Spleen (tissue), 11 donors: ENCODE measurements at regions not wholly inside any gene's neighbourhood (a gene's known extent, or its start where the extent isn't known, plus 50 kb on each side); places are given as distances from the start of the nearest gene placed in this dataset.

ENCODE experiments used
- DNase-seq: peaks from one replicate; pipeline ENCODE4 v3.0.0-alpha.2; 2020
- H3K27ac ChIP-seq, 8 donors: fragments of 200-600 bp; sonication (generic) in 7 of 8; 1 replicate in 4 of 8; 2 replicates in 4 of 8; pipeline versions ENCODE4 v1.5.0 to v1.8.0; 2016 to 2021; ENCODE audit warnings: inconsistent platforms in 4 of 8, mild to moderate bottlenecking in 4 of 8, moderate library complexity in 1 of 8
- H3K27me3 ChIP-seq, 7 donors: fragments of 200-600 bp; sonication (generic) in 6 of 7; replicated peaks in 1 of 7; 1 replicate in 4 of 7; 2 replicates in 3 of 7; pipeline versions ENCODE4 v1.5.0 to v1.8.0; 2016 to 2021; ENCODE audit warnings: inconsistent platforms in 3 of 7, mild to moderate bottlenecking in 1 of 7
- H3K36me3 ChIP-seq, 6 donors: fragments of 200-600 bp; sonication (generic) in 5 of 6; 1 replicate in 4 of 6; 2 replicates in 2 of 6; pipeline versions ENCODE4 v1.5.0 to v1.8.0; 2016 to 2021; ENCODE audit warnings: inconsistent platforms in 2 of 6
- H3K4me1 ChIP-seq, 6 donors: fragments of 200-600 bp; sonication (generic) in 5 of 6; 1 replicate in 3 of 6; 2 replicates in 3 of 6; pipeline versions ENCODE4 v1.5.0 to v1.8.0; 2016 to 2021; ENCODE audit warnings: inconsistent platforms in 3 of 6
- H3K4me3 ChIP-seq, 8 donors: fragments of 200-600 bp; sonication (generic) in 7 of 8; 1 replicate in 4 of 8; 2 replicates in 4 of 8; pipeline versions ENCODE4 v1.5.0 to v1.8.0; 2016 to 2021; ENCODE audit warnings: inconsistent platforms in 4 of 8, mild to moderate bottlenecking in 4 of 8, moderate library complexity in 2 of 8
- H3K9me3 ChIP-seq, 8 donors: fragments of 200-600 bp; sonication (generic) in 7 of 8; 1 replicate in 4 of 8; 2 replicates in 4 of 8; pipeline versions ENCODE4 v1.5.0 to v1.8.0; 2016 to 2021; ENCODE audit warnings: inconsistent platforms in 4 of 8
- CTCF ChIP-seq, 11 experiments: fragments of 200-600 bp in 7 of 11; fragments of 450-650 bp in 4 of 11; sonication (generic) in 4 of 11; IDR thresholded peaks in 8 of 11; conservative IDR thresholded peaks in 3 of 11; 1 replicate in 7 of 11; 2 replicates in 4 of 11; pipeline versions ENCODE4 v1.4.0 to v1.8.0; 2016 to 2021; ENCODE audit warnings: antibody characterized with exemption in 11 of 11, inconsistent platforms in 4 of 11, mild to moderate bottlenecking in 1 of 11
- POLR2A ChIP-seq, 3 donors: fragments of 450-650 bp; IDR thresholded peaks; one replicate each; pipeline ENCODE4 v1.5.1; 2017; ENCODE audit warnings: antibody characterized with exemption in 3 of 3, mild to moderate bottlenecking in 1 of 3
- POLR2AphosphoS5 ChIP-seq, 3 donors: sonication (generic); formaldehyde crosslinking; IDR thresholded peaks; one replicate each; pipeline ENCODE4 v1.5.1; 2017; ENCODE audit warnings: antibody characterized with exemption in 3 of 3
- WGBS, 5 donors: extraction: QIAGEN DNeasy Blood & Tissue Kit in 3 of 5; methylation state at CpG; one replicate each; pipeline versions ENCODE4 v1.1.5 to v1.1.7; 2013 to 2018; 5-methylcytosine and 5-hydroxymethylcytosine counted together
- intact Hi-C: fragments of 100-400 bp; cut with DNase I; formaldehyde crosslinking; loops from one replicate; pipeline ENCODE4 v1.15.0; 2023; ENCODE audit warnings: low total_unique reads
- donor health status: healthy with polysubstance abuse.
- donor health status: DM: no; HTN: no; CAD: no; lungs with moderate emphysema.
- donor health status: DM: no; HTN: no; CAD: no.
- donor health status: Bipolar disorder and iron deficiency.
- donor health status: healthy.
- donor health status: DM: no; HTN: no; CAD: no.
- donor health status: DM: yes; HTN: yes; CAD: no.

DNA sequence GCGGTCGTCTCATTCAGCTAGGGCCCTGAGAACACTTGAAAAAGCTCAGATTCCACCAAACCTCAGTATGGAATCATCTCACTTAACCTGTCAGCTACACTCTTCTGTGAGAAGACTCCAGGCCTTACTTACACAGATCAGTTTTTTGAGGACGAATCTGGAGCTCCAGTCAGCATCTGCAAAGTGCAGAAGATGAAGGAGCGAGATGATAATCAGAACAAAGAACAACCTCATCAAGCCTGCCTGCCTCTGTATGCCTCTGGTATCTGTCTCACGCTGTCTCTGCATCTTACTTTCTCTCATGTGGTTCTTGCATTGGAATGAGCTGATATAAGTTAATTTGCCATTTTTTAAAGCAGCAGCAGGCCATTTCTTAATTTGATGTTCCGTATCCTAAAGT lies 444.1 kb upstream of the LRATD1 start:
- peaks cover 0 to 5% (median 2%) of the 10 kb centered on the region in 8 donors for H3K9me3 ChIP-seq
- H3K4me1 ChIP-seq, result no peaks in the 10 kb centered on the region
- no peak overlapping the region for H3K4me3 ChIP-seq
- H3K36me3 ChIP-seq, result no peaks in the 10 kb centered on the region
- no peak for DNase-seq
- no peak for TF ChIP-seq CTCF (IDR thresholded peaks at IDR 0.05 in 8 of 11, conservative IDR thresholded peaks at IDR 0.05 in 3 of 11)
- no peak for TF ChIP-seq POLR2AphosphoS5 (IDR thresholded peaks at IDR 0.05)
- intact Hi-C loops, result no loop called here
- H3K27ac ChIP-seq, result no peak overlapping the region
- WGBS, 5 donors, result 73 to 81% (median 78%) methylated on average over 6 of the region's 6 CpGs
- H3K27me3 ChIP-seq, result no peaks in the 10 kb centered on the region

DNA sequence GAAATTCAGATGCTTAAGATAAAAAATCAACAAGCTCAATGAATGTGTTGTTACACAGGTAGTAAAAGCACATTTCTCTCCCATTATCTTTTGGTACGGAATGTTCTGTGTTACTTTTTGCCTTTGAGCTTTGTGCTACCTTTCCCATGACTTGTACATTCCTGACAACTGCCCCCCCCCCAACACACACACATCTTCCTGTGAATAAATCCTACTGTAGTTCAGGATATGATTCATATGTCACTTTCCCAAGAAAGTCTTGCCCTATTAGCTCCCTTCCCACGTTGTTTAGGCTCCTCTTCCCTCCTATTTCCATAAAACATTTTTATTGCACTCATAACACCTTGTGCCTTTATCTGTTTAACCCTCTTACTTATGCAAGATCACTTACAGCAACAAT lies 442.6 kb upstream of the LRATD1 start:
- WGBS, 5 donors, result 46 to 66% (median 55%) methylated on average over 2 of the region's 2 CpGs
- Histone ChIP-seq H3K27me3 (no peaks in the 10 kb centered on the region), H3K4me1 (no peaks in the 10 kb centered on the region), H3K9me3 (peaks cover 0 to 4% (median 0%) of the 10 kb centered on the region in 8 donors), H3K27ac (no peak overlapping the region), H3K36me3 (no peaks in the 10 kb centered on the region), H3K4me3 (no peak overlapping the region)
- no peak for DNase-seq
- TF ChIP-seq CTCF (IDR thresholded peaks at IDR 0.05 in 8 of 11, conservative IDR thresholded peaks at IDR 0.05 in 3 of 11) (no peak), POLR2A (IDR thresholded peaks at IDR 0.05) (no peak), POLR2AphosphoS5 (IDR thresholded peaks at IDR 0.05) (no peak)
- intact Hi-C loops, result no loop called here

DNA sequence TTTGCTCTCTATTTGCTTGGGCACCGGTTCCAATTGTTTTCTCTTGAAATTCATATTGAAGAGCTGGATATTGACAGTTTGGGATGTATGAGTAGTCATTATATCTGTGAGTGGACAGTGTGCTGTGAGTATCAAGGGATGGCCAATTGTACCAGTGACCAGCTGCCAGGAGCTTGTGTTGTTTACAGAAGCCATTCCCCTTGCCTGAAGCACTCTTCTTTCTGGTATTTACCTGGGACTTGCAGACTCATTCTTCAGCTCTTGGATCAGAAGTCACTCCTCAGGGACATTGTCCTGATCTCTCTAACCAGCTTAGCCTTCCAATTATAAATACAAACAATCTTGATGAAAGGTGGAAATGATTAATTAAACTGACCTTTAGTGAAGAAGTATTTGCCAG lies 438.3 kb upstream of the LRATD1 start:
- no peaks in the 10 kb centered on the region for H3K9me3 ChIP-seq
- H3K36me3 ChIP-seq, result no peaks in the 10 kb centered on the region
- intact Hi-C loops, result no loop called here
- H3K27ac ChIP-seq, result no peak overlapping the region
- H3K27me3 ChIP-seq, result no peaks in the 10 kb centered on the region
- WGBS, 5 donors, result 75 to 98% (median 81%) methylated on average over 1 of the region's 1 CpG
- H3K4me3 ChIP-seq, result no peak overlapping the region
- TF ChIP-seq CTCF (IDR thresholded peaks at IDR 0.05 in 8 of 11, conservative IDR thresholded peaks at IDR 0.05 in 3 of 11) (no peak), POLR2AphosphoS5 (IDR thresholded peaks at IDR 0.05) (no peak), POLR2A (IDR thresholded peaks at IDR 0.05) (no peak)
- DNase-seq, result no peak
- H3K4me1 ChIP-seq, result no peaks in the 10 kb centered on the region

DNA sequence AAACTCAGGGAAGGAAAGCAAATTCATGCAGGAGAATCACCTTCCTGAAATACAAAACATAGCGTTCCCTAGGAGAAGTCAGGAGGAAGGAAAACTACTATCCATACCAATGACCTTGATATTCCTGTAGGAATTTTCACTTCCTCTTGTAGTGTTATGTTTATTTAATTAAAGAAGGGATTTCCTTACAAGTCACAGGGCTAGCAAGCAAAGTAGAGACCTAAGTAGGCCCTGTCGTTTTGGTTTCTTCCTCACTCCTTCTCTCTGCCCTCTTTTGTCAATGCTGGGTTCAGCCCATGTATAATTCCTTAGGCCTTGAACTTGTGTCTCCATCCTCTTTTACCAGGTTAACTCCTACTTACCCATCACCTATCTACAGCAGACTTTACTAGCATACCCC lies 435.2 kb upstream of the LRATD1 start:
- intact Hi-C loops, result no loop called here
- Histone ChIP-seq H3K4me1 (no peaks in the 10 kb centered on the region), H3K36me3 (no peaks in the 10 kb centered on the region), H3K27ac (no peak overlapping the region), H3K27me3 (no peaks in the 10 kb centered on the region), H3K4me3 (no peak overlapping the region), H3K9me3 (no peaks in the 10 kb centered on the region)
- no peak for DNase-seq
- WGBS, 5 donors, result 43 to 56% (median 52%) methylated on average over 2 of the region's 2 CpGs
- no peak for TF ChIP-seq CTCF (IDR thresholded peaks at IDR 0.05 in 8 of 11, conservative IDR thresholded peaks at IDR 0.05 in 3 of 11)
- TF ChIP-seq POLR2A (IDR thresholded peaks at IDR 0.05), result no peak
- TF ChIP-seq POLR2AphosphoS5 (IDR thresholded peaks at IDR 0.05), result no peak
